Bronchial epithelial cell (primary cell): ENCODE measurements at regions not wholly inside any gene's neighbourhood (a gene's known extent, or its start where the extent isn't known, plus 50 kb on each side); places are given as distances from the start of the nearest gene placed in this dataset.

Experiments
- DNase-seq: peaks from one replicate; pipeline ENCODE4 v3.0.0-alpha.2; 2010; ENCODE audit warnings: low read depth
- FAIRE-seq: peaks from 2 replicates; lab custom pipeline; 2011; peaks lifted over from hg19 to GRCh38; lab: Jason Lieb, UNC
- H3K27me3 ChIP-seq: 2 replicates; pipeline ENCODE4 v1.5.1; 2011; ENCODE audit warnings: low read length; ENCODE audit not compliant: control insufficient read depth, insufficient read depth
- H3K36me3 ChIP-seq: 2 replicates; pipeline ENCODE4 v1.5.1; 2011; ENCODE audit warnings: low read length; ENCODE audit not compliant: control insufficient read depth, insufficient read depth
- H3K4me3 ChIP-seq: 2 replicates; pipeline ENCODE4 v1.5.1; 2011; ENCODE audit warnings: mild to moderate bottlenecking, low read depth, low read length, control low read depth
- CTCF ChIP-seq: IDR thresholded peaks from 2 replicates; pipeline ENCODE4 v1.5.1; 2011; ENCODE audit warnings: mild to moderate bottlenecking, moderate library complexity, low read length, control low read depth, inconsistent platforms; ENCODE audit not compliant: insufficient read depth, severe bottlenecking

GRCh38 chr1:66436378-66437135 lies 97.4 kb upstream of the SGIP1 start:
- peak; percentile 95 for DNase-seq
- Histone ChIP-seq H3K27me3 (peaks cover 3% of the 10 kb centered on the region), H3K4me3 (no peak overlapping the region), H3K36me3 (no peaks in the 10 kb centered on the region)
- peak; percentile 96 for FAIRE-seq
- peak; percentile 50 for TF ChIP-seq CTCF

GRCh38 chr1:66437136-66437401 lies 96.9 kb upstream of the SGIP1 start:
- no peak for FAIRE-seq
- H3K4me3 ChIP-seq = no peak overlapping the region
- peaks cover under 1% of the 10 kb centered on the region for H3K27me3 ChIP-seq
- TF ChIP-seq CTCF = no peak
- no peak for DNase-seq
- H3K36me3 ChIP-seq = no peaks in the 10 kb centered on the region

DNA sequence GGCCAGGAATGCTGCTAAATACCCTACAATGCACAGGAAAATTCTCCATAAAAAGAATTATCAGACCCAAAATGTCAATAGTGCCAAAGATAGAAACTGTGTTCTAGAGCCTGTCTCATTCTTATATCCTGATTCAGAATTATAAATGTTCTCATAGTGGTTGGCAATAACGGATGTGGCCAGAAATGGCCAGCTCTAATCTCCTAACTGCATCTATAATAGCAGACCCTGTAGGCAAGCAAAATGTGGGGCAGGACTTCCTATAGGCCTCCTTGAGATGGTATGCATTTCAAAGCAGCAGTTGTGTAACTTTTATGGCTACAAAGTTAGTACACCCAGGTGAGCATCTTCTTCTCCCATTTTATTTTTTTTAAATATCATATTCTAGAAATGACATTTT lies 95.9 kb upstream of the SGIP1 start:
- no peak for FAIRE-seq
- H3K36me3 ChIP-seq = no peaks in the 10 kb centered on the region
- DNase-seq = no peak
- no peak overlapping the region for H3K4me3 ChIP-seq
- no peaks in the 10 kb centered on the region for H3K27me3 ChIP-seq
- no peak for TF ChIP-seq CTCF

DNA sequence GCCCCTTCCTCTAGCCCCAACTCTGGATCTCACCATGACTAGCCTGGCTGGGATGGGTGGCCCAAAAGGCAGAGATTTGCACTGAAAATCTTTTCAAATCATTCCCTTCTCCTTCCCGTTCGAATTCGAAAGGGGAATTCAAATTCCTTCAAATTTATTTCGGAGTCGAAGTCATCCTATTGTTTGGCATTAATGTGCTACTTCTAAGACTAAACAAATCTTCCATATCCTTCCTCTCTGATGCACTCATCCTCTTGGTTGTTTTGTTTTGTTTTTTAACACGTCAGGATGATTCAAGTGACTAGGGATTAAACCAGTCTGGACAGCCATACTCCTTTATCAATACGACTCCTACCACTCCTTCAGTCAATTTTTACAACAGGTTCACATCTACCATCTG lies 95.5 kb upstream of the SGIP1 start:
- TF ChIP-seq CTCF = no peak
- DNase-seq (peak; percentile 58), FAIRE-seq (no peak)
- Histone ChIP-seq H3K27me3 (no peaks in the 10 kb centered on the region), H3K36me3 (no peaks in the 10 kb centered on the region), H3K4me3 (no peak overlapping the region)

DNA sequence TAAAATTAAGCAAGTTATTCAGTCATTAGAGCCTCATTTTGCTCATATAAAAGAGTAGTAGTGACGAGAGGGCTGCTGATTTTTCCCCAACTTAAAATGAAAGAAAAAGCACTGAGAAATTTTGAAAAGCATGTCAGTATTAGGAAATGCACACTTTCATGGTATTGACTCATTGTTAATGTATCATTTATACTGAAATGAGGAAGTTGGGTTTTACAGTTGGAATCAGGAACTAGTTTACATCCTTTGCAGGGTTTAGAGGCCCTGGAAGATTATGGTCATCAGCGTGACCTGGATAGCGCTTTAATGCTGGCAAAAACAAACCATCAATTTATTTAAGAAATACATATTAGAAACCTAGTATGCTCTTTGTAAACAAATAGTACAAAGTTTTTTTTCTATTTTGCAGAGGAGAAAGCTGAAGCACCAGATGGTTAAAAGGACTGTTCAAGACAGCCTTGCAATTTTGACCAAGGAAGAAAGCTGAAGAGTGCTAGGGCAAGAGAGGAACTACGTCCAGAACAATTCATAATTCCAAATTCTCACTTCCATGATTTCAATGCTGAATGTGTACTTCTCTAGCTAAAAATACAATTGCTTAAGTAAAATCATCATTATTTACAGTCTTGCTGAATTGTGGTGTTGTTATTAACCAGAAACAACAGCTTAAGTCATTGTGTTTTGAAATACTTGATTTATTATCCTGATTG lies 94.8 kb upstream of the SGIP1 start:
- no peak for FAIRE-seq
- Histone ChIP-seq H3K27me3 (no peaks in the 10 kb centered on the region), H3K36me3 (no peaks in the 10 kb centered on the region), H3K4me3 (no peak overlapping the region)
- DNase-seq = peak; percentile 70
- TF ChIP-seq CTCF = no peak
